HK-2 (cell line): ENCODE measurements at regions not wholly inside any gene's neighbourhood (a gene's known extent, or its start where the extent isn't known, plus 50 kb on each side); places are given as distances from the start of the nearest gene placed in this dataset.
"Not testable (repeated sequence)": the region's sequence is repeated elsewhere in the genome, so short reads cannot be mapped to it uniquely, and the experiment has no call there.

ENCODE experiments used
- DNase-seq: peaks from one replicate; pipeline ENCODE4 v3.0.0-alpha.2; 2018; ENCODE audit not compliant: unreplicated experiment

GRCh38 chr3:159366476-159366875, 564.6 kb downstream of the MFSD1 start:
- no peak for DNase-seq

- no peak for DNase-seq
These were observed 570.1 kb downstream of the MFSD1 start for GRCh38 chr3:159371961-159372360.

DNA sequence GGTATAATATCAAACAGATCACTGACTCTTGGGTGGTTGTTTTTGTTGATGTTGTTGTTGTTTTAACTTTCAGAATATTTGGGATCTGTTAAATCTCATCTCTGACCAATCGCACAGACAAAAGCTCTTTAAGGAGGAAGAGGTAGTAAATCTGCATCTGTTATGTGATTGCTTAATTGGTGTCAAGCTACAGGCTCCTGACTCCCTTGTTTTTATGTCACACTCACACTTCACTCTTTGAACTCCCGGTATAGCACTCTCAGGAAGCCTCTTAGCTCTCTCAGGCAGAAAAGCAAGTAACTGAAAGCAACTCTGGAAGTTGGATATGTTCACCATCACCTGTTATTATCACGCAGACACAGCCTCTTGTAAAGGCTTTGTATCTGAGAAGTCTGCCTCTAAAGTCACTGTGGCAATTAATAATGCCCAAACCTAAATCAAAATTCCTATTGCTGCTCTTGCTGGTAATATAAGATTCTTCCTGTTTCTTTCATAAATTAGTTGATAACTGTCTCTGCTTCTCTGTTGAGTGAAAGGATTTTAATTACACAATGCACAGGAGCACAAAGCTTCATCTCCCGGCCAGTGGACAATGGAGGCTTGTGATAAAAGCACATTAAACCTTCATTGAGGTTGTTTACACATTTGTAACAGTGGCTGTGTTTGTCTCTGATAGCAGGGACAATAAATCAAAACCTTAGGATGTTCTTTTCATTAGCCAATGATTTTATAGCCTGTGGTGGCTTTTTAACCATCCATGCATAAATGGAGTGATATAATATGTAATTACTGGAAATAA, 576.7 kb downstream of the MFSD1 start:
- no peak for DNase-seq

GRCh38 chr3:159380891-159381290, 579.0 kb downstream of the MFSD1 start:
- DNase-seq: no peak

DNA sequence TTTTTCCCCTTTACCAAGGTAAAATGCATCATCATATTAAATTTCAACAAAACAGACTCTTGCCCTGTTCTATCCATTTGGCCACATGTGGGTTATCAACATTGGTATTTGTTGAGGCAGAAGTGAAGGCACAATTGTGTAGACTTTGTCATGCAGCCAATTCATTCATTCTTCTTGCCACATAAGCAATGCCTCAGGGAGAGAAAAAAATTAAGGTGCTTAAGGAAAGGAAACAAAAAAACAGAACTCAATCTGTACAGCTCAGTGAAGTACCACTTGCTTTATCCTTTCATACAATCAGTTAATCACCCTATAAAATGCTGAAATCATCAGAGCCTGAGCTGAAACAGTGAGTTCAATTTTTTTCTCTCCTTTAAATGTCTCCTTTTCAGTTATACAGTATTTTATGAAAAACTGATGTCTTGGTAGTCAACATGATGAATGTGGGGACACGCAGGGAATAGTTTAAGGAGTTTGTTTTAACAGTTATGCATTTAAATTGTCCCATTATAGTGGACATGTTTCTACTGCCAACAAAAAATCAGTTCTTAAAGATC, 588.9 kb downstream of the MFSD1 start:
- DNase-seq: no peak

DNA sequence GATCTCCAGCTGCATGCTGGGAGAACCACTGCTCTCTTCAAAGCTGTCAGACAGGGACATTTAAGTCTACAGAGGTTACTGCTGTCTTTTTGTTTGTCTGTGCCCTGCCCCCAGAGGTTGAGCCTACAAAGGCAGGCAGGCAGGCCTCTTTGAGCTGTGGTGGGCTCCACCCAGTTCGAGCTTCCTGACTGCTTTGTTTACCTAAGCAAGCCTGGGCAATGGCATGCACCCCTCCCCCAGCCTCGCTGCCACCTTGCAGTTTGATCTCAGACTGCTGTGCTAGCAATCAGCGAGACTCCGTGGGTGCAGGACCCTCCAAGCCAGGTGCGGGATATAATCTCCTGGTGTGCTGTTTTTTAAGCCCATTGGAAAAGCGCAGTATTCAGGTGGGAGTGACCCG, 591.0 kb upstream of the IL12A start:
- DNase-seq: not testable (repeated sequence)

DNA sequence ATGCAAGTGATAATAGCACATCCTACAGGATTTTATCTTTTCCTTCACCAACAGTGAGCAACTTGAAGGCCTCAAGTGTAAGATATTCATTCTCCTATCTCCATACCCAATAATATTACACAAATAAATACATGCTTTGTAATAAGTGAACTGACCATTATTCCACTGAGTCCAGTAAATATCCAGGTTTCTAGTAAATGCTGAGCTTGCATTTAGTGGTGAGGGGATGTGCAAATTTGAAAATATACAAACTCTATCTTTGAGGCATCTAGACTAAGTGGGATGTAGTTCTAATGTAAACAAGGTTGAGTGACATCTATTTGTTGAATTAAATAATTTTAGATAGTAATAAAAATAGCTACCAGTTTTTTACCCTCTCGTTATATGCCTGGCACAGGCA, 587.6 kb upstream of the IL12A start:
- no peak for DNase-seq

GRCh38 chr3:159409711-159410110, 578.9 kb upstream of the IL12A start:
- DNase-seq: not testable (repeated sequence)

GRCh38 chr3:159413319-159413718, 575.3 kb upstream of the IL12A start:
- no peak for DNase-seq

GRCh38 chr3:159416856-159417255, 571.8 kb upstream of the IL12A start:
- no peak for DNase-seq

- DNase-seq: no peak
These were observed 570.9 kb upstream of the IL12A start for GRCh38 chr3:159417761-159418160.

DNA sequence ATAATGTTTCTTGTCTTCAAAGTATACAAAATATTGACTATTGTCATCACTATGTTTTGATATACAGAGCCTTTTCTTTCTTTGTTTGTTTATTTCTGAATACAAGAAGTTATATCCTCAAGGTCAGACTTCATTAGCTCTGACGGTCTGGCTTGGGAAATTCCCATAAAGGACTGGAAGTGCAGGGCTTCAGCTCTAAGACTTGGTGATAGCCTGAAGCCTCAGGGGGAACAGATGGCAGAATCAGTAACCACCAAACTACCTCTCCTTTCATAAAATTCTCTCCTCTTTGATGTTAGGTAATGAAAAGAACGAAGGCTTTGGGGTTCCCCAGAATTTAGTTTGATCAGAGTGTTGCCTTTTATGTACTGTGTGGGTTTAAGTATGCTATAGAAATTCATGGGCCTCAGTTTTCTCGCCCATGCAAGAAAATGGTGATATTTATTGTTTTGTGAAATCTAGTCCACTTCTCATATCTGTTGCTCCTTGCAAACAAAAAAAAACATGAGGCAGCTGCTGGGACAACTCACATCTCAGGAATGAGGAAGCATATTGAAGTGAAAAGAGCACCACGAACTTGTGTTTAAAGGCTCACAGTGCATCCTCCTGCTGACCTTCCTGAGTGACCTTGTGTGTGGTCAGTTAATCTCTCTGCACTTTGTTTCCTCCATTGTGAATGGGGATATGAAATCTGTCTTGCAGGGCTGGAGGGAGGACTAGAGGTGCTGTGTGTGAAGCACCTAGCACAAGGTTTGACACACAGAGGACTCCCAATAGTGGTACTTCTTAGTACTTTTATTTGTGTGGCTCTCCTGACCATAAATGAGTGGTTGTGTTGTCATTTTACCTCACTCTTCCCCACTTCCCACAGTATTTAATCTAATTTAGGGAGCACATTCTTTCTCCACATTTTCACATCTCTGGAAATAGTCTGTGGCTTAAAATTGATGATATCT, 569.8 kb upstream of the IL12A start:
- peak; percentile 1 for DNase-seq

- DNase-seq: no peak
These were observed 558.9 kb upstream of the IL12A start for GRCh38 chr3:159429702-159430101.

DNA sequence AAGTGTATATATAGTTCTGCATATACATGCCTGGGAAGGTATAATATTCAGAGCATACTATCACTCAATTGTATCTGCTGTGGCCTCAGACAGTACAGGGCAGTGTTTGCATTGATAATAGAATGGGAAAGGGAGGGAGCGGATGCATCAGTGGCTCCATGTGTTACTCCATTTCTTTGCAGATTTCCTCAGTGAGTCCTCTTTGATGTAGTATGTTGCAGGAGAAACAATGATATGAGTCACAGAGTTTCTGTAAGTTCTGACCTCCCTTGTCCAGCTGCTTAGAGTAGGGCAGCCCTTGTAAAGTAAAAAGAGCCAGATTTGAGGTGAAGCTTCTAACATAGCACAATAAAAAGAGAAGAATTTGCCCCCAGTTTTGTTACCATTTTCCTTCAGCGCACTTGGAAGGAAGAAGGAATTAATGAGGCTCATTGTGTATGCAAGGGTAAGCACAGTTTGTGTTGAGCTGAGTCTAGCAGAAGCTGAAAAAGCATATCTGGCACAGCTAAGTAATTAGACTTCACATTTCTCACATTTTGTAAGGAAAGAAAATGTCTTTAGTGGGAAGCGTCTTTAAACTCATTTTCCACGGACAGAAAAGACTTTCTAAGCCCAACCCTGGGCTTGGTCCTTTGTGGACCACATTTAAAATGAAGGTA, 555.8 kb upstream of the IL12A start:
- DNase-seq: no peak

GRCh38 chr3:159439346-159439745, 549.3 kb upstream of the IL12A start:
- no peak for DNase-seq

DNA sequence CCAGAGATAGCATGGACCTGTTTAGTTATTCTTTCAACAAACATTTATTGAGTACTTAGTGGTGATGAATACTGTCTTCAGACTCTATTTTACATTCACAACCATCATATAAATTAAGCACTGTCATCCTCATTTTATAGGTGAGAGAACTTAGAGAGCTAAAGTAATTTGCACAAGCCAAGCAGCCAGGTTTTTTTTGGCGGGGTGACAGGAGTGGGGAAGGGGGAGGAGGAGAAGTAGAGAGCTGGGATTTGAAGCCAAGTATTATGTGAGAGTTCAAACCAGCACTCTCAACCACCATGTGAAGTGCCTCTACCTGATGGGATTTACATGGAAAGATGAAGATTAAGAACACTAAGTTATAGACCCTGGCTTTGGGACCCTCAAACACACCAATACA, 547.4 kb upstream of the IL12A start:
- no peak for DNase-seq

- DNase-seq: no peak
These were observed 545.4 kb upstream of the IL12A start for GRCh38 chr3:159443266-159443665.

DNA sequence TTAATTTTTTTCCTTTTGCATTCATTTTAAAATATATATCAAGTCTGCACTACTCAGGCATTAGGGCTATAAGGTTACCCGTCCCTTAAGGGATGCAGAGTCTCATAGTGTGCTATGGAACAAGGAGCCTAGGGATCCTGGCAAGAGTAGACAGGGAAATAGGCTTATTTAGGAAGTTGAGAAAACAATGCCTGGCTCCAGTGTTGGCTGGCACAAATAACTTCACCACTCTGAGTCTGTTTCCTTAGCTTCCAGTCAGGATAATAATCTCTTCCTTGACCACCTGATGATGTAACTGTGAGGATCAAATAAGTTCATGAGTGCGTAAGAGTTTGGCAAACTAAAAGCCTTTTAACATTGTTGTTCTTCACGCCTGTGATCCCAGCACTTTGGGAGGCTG, 540.8 kb upstream of the IL12A start:
- DNase-seq: no peak

GRCh38 chr3:159448902-159449301, 539.7 kb upstream of the IL12A start:
- no peak for DNase-seq

DNA sequence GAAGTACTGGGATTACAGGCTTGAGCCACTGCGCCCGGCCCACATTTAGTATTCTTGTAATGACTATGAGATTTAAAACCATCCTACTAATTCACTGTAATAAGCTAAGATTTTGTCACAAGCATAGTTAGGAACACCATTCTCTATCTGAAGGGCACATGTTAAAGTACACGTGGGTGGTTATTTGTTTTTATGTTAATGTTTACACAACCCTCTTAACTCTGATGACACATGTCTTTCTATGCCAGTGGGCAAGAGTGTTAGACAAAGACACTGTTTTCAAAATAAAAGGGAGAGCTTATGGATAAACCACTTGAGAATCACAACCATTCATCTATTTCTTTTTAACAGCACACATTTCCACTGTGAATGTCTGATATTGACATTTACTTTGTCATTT, 537.6 kb upstream of the IL12A start:
- no peak for DNase-seq

GRCh38 chr3:159451482-159451881, 537.2 kb upstream of the IL12A start:
- no peak for DNase-seq

DNA sequence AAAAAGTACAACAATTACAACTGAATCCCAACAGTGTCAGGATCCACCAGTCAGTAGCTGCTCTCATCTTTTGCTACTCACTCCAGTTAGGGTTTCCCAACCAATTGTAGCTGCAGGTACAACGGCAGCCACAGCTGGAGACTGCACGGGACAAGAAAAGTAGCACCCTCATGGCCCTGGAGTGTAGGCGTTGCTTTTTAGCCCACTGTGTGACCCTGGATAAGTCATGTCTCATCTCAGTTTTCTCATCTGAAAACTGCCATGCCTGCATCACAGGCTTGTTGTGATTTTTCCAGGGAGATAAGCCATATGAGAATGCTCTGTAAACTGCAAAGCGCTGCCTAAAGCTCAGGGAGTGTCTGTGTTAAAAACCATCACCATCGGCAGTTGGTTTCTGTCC, 535.6 kb upstream of the IL12A start:
- DNase-seq: no peak
